Stimulated activated CD8-positive, alpha-beta memory T cell treated with anti-CD3 and anti-CD28 coated beads, Interleukin-15, amount 100 ng/mL, for 24 hours (primary cell): ENCODE measurements at regions not wholly inside any gene's neighbourhood (a gene's known extent, or its start where the extent isn't known, plus 50 kb on each side); places are given as distances from the start of the nearest gene placed in this dataset.

ENCODE experiments used
- DNase-seq: peaks from one replicate; pipeline ENCODE4 v3.0.0-alpha.2; 2020; ENCODE audit warnings: low read depth

DNA sequence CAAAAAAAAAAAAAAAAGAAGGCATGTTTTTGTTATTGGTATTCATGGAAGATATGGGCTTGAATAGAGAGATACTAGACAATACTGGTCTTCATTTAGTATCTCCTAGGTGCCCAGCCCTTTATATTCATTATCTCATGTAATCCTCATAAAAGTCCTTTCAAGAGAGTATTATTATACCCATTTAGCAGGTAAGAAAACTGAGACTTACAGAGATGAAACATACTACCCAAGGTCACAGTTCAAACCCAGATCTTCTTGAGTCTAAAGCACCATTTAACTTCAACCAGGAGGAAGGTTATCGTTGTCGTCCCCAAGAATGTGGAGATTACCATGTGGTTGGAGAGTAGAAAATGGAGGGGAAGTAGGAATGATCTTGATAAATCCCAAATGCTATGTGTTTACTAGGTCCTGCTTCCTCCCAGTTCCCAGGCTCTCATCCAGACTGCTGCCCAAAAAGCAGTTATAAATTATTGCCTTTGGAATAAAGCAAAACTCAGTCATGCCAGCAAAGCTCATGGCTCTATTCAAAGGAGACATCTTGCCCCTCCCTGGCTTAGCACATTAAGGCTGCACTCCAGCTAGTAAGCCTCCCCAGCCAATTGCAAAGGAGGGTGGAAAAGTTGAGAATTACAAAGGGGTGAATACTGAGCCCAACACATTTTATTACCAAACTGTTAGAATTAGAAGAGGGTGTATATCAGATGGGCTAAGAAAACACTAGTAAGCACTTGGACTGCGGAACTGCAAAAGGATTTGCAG lies 163.9 kb downstream of the PIK3R1 start:
- no peak for DNase-seq

DNA sequence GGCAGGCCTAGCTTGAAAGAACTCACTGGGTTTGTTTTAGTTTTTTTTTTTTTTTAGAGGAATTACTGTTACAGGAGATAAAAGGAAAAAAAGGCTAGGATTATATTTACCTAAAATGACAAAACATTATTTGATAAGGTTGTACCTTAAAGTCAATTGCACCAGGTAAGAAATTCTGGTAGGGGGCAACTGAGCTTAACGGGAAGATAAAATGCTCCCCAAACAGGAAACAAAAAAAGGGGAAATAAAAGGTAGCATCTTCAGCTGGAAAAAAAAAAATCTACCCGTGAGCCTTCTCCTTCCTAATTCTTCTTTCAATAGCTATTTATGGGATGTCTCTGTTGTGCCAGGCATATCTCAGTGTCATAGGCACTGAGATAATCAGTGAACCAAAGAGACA lies 164.5 kb downstream of the PIK3R1 start:
- no peak for DNase-seq

DNA sequence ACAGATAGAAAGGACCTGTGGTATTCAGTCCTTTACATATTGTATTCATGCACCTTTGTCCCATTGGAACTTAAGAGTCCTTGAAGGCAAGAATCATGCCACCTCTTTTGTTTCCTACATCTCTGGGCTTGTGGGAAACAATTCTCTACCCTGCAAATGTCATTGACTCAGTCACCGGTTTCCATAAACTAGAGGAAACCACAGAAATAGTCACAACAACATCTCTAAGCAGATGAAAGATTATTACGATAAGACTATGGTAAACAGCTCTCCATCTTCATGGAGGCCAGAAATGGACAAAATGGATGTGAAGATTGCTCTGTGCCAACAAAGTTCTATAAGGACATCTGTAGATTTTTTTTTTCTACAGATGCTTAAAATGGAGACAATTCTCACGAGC lies 165.5 kb downstream of the PIK3R1 start:
- DNase-seq = no peak

DNA sequence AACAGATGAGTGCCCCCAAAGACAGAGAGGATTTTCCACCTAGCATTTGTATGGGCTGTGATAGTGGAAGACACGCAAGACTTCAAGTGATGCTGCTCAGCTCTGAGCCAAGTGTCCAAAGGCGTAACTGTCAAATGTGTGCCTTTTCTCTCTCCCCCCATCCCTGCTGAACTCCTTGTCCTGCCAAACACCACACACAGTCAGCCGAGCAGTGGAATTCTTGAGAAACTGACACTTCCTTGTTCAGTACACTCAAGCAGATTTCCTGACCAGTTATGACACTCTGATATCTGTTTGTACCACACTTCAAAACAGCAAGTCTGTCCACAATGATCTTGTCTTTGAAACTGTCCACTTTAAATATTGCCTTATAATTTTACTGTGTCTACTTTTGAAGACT lies 166.4 kb downstream of the PIK3R1 start:
- DNase-seq = no peak

DNA sequence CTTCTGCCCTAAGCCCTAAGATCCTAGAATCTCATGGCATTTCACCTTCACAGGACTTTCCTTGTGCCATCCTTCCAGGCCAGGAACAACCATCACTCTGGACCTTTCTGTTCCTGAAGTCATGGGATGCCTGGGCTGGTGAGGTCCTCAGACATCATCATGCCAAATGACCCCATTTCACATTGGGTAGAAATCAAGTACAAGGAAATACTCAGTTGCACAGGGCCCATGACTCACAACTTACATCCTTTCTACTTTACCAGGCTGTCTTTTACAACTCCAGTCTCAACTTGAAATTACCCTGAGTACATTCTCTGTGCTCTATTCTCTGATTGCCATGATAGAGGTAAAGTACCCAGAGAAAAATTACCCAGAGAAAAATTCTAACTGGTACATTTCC lies 167.1 kb downstream of the PIK3R1 start:
- no peak for DNase-seq

DNA sequence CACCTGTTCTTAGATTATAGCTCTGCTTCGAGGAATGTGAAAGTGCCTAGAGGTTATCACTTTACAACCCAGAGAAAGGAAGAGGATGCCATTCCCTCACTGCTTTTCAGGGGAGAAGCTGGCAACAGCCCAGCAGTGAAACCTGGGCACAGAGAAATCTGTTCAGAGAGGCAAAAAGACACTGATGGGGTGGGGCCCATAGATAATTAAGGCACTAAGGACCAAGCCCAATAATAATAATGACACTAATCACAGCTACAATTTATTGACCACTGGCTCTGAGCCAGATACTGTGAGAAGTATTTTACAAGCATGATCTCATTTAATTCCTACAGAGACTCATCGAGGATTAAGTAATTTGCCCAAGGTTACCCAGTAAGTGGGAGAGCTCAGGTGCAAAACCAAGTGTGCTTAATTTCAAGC lies 168.3 kb downstream of the PIK3R1 start:
- DNase-seq = no peak

DNA sequence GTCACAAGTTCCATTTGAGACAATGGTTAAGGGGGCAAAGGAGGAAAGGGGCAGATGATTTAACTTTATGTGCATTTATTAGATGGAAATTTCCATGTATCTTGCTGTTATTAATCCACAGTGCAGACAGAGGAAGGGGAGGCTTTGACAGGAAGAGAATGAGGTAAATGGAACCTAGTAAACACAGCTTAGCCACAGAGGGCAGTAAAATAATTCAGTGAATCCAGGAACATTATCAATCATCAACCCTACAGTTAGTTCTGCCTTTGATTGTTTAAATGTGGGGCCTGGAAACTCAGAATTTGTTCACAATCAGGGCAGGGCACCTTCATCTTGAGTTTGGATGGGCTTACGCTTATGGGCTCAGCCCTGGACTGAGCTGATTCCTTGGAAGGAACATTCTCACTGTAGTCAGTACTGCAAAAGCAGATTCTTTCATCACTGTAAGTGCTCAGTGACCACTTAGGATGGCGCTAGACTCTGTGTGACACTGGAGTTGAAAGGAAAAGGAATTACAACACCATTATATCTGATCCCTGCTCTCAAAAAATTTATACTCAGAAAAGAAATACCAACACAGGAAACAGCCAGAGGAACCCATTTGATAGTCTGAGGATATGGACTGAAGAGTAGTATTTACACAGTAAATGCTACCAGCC lies 169.5 kb downstream of the PIK3R1 start:
- DNase-seq = no peak

DNA sequence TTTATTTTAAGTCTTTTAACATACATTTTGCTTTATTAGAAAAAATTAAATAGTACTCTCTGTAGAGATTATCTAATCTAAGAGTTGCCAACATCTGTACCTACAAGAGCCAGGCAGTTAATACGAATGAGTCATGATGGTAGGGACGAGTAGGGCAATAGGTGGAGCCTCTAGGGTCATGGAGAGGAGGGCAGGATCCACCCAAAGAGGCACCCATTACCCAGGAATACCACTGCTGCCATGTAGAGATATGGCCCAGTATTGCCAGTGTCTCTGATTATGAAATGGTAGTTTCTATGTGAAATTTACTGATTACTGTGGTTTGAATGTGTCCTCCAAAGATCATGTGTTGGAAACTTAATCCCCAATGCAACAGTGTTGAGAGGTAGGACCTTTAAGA lies 170.4 kb downstream of the PIK3R1 start:
- no peak for DNase-seq

DNA sequence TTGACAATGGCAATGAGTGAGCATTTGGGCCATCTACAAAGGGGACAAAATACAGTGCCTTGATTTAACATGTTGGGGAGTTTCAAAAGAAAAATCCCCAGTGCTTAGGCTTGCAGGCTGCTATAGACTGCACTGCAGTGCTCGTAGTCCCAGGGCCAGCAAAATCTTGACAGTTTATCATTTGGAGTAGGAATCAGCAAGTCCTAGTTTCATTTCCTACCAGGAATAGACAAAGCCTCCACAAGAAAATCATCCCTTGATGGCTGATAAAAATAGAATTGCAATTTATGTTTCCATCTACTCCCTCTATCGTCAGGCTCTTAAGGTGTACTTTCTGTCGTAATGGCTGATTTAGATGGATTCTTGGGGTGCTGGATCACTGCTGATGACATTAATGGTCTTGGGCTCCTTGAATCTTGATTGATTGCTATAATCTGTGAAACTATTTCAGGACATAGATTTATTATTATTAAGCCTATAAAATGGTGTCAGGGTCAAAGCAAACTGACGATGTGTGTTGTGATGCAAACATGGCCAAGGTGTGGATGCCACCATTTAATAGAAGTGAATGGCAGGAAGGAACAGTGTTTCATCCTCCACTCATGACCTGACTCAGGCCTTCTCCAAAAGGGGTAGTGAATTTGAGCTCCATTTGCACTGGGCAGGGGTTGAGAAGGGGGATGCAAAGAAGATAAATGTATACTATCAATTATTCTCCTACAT lies 171.7 kb downstream of the PIK3R1 start:
- DNase-seq = no peak

DNA sequence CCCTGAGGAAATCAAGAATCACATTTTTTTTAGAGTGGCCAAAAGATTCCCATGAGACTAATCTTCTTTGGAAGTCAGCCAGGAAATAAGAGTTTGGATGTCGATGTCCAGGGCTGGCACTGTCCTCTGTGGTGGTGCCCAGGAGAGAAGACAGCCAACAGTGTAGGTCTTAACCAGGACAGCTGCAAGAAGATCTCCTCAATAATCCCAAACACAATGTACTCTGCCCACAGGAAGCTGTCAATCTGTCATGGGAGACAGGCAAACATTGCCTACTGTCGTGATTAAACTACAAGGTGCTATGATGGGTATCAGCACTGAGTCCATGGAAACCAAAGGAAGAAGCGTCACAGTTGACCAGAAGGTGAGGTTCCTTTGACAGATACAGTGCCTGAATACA lies 174.1 kb downstream of the PIK3R1 start:
- DNase-seq = no peak

DNA sequence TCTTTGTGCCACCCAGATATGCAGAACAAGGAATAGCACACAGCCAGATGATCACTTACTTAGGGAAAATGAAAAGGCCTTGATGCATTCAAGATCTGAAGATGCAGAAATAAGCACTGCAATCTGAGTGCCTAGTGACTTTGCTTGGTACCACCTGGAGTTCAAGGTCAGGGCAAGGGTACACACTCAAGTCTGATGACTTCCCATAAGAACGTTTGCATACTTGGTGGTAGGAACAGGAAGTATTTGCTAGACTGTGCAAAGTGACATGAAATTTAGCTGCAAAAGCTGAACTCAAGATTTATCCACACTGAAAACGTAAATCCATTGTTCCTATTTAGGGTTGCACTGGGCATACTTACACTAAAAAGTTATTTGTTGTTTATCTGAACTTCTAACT lies 177.1 kb downstream of the PIK3R1 start:
- DNase-seq = no peak

DNA sequence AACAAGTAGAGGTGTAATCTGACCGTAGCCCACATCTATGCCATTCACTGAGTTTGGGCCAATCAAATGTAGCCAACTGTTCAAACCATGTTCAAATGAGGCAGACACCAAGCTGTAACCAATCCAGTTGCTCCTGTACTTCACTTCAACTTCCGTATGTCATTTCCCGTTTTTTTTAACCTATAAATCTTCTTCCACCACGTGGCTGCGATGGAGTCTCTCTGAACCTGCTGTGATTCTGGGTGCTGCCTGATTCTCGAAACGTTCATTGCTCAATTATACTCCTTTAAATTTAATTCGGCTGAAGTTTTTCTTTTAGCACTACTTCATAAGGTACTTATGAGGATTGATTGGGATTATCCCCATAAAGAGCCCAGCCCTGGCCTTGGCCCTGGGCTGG lies 179.7 kb downstream of the PIK3R1 start:
- DNase-seq = no peak

DNA sequence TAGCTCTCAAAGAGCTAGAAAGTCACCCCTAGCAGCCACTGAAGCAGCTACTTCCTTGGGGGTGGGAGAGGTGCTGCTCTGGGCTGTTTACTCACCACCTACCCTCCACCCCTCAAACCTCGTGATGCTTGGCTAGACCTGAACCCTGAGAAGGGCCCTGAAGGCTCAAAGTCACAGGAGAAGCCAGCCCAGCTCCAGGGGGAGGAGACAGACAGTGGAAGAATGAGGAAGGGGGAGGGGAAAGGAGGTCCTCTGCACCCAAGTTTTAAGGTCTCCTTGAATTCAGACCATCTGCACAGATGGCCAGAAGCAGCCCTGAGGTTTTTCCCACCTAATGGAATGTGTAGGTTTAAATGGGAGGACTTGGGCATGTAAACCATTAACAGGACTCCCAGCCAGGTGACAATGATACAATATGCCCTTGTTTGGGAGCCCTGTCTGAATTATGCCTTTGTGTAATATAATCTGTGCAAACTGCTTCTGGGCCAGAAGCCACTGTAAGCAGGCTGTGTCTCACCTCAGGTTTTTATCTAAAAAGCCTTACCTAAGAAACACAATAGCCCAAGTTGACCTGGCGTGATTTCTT lies 180.5 kb downstream of the PIK3R1 start:
- DNase-seq = no peak

DNA sequence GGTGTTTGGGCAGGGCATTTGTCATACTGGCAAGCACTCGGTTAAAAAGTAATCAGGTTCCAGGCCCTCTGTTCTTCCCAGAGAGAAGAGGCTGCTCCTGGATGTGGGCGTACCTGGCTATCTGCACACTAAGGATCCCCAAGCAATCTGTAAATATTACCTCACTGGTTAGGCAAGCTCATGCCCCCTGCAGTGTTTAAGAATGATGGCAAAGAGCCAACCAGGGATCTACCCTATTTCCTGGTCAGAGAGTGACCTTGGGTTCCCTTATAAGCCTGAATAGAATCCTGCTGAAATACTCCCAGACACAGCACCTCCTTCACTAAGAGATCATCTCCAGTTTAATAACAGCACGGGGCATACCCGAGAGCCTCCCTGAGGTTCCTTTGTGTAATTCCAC lies 181.2 kb downstream of the PIK3R1 start:
- no peak for DNase-seq

DNA sequence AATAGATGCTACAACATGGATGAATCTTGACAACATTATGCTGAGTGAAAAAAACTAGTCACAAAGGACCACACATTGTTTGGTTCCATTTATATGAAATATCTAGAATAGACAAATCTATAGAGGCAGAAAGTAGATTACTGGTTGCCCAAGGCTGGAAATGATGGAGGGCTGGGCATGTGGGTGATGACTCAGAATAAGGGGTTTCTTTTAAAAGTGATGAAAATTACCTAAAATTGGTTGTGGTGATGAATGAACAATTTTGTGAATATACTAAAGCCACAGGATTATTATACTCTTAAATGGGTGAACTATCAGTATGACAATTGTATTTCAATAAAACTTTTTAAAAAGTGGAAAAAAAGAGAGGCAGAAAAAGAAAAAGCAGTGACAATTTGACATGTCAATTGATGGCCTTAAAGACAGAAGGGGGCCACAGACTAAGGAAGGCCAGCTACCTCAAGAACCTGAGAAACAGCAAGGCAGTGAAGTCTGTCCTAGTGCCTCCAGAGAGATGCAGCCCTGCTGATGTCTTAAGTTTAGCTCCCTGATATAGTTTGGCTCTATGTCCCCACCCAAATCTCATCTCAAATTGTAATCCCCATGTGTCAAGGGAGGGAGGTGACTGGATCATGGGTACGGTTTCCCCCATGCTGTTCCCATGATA lies 182.7 kb downstream of the PIK3R1 start:
- no peak for DNase-seq

DNA sequence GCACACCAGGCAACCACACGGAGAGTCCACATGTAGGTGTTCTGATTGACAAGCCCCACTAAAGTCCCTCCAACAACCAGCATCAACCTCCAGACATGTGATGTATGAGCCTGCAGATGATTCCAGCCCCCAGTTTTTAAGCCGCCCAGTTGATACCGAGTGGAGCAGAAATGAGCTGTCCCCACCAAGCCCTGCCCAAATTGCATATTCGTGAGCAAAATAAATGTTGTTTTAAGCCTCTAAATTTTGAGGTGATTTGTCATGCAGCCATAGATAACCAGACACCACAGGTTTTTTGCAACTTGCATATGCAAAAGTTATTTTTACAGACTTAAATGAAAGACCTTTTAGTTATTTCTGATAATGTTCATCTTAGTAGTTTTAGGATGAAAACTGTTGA lies 187.7 kb downstream of the PIK3R1 start:
- no peak for DNase-seq

DNA sequence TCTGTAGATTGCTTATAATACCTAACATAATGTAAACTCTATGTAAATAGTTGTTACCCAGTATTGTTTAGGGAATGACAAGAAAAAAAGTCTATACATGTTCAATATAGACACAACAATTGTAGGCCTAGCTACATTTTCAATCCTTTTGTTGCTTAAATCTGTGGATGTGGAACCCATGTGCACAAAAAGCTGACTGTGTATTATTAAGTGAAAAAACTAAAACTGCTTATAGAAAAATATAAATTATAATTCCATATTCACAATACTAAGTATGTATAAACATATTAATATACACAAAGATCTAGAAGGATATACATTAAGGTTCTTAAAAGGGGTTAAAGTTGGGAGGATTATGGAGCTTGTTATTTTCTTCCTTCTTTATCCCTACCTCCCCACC lies 188.7 kb downstream of the PIK3R1 start:
- DNase-seq = no peak

DNA sequence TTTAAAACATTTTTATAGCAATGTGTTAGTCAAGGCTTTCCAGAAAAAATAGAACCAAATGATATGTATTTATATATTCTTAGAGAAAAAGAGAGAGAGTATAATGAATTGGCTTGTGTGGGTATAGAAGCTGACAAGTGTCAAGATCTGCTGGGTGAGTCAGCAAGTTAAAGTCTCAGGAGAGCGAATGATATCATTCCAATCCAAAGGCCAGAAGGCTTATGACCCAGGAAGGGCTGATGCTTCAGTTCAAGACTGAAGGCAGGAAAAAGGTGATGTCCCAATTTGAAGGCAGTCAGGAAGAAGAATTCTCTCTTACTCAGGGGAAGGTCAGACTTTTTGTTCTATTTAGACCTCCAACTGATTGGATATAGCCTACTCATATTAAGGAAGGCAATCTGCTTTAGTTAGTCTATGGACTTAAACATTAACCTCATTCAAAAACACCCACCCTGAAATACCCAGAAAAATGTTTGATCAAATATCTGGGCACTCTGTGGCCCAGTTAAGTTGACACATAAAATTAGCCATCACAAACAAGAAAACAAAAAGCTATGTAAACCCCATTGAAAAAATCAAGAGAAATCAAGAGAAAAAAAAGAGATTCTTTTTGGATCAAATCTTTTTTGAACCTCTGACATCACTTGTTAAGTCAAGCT lies 189.6 kb downstream of the PIK3R1 start:
- no peak for DNase-seq

DNA sequence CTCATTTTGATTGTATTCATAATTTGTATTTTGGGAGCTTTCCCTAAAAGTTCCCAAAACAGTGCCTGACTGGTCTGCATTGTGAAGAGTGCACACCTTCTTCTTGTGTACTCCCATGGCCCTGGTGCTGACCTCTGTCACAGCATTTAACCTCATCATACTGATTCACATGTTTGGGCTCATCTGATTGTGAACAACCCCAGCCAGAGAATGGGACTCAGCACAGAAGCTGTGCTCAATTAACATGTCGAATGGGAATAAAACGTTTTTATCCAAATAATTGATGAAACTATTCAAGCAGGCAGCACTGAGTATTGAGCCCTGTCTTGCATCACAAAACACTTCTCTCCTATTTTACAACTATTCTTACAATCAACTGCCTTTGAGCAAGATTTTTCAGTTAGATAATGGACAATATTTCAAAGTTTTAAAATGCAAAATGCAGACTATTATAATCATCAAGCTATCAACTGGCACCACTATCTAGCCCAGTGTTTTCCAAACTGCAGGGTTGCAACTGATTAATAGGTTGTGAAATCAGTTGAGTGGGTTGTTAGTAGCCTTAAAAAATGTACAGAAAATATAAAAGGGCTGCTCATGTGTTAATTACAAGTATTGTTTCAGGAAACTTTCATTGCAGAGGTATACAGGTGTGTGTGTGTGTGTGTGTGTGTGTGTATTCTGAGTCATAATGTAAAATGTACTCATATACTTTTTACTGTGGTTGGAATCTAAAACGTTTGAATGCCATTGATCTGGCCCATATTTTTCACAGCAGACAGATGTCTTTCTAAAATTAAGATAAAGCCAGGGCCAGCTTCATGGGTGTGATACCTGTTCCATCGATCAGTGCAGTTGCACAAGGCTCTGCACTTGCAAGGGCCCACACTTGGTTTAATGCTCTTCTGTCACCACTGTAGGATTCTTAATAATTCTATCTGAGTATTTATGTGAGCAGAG lies 190.5 kb downstream of the PIK3R1 start:
- no peak for DNase-seq

DNA sequence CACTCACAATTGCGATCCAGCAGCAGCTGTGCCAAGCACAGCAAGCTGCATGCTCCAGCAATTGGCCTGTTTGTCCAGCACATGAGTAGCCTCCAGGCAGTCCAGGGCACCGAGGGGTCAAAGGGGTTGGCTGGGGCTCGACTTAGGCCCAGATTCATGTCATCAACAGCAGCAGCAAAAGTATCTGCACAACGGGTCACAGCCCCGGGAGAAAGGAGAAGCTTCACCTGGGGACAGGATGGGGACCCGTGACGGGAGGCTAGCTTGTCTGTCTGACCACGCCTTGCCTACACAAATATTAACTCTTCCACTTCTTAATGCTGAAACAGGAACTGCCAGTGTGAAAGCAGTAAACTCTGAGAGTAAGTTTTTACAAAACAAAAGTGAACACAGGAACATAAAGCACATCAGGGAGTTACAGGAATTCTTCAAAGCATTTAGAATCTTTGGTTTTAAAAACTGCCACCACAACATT lies 191.2 kb downstream of the PIK3R1 start:
- no peak for DNase-seq
